ENCODE measurements at regions not wholly inside any gene's neighbourhood (a gene's known extent, or its start where the extent isn't known, plus 50 kb on each side); places are given as distances from the start of the nearest gene placed in this dataset.

Small RNA genes lying in the stretch of these regions (small RNA-seq; reads per million reads assigned to genes)
- gene RF00139 (0 reads per million in 7 experiments), gene RF02091 (0 reads per million in 7 experiments)
